NCI-H1930 (cell line): ENCODE measurements at regions not wholly inside any gene's neighbourhood (a gene's known extent, or its start where the extent isn't known, plus 50 kb on each side); places are given as distances from the start of the nearest gene placed in this dataset.

Source experiments
- DNase-seq, 2 experiments: peaks; one replicate each; lab custom pipeline; 2025; lab: John Stamatoyannopoulos, UW

GRCh38 chr11:15698855-15699254 is 584.1 kb downstream of the INSC start:
- no peak for DNase-seq

GRCh38 chr11:15699978-15700377 is 585.3 kb downstream of the INSC start:
- no peak for DNase-seq

- no peak for DNase-seq
These were observed 585.7 kb downstream of the INSC start for GRCh38 chr11:15700456-15700855.

- no peak for DNase-seq
These were observed 589.3 kb downstream of the INSC start for GRCh38 chr11:15704064-15704463.

- no peak for DNase-seq
These were observed 589.8 kb downstream of the INSC start for GRCh38 chr11:15704556-15704955.

- no peak for DNase-seq
These were observed 591.2 kb downstream of the INSC start for GRCh38 chr11:15705891-15706290.

- DNase-seq, result no peak
These were observed 592.5 kb downstream of the INSC start for GRCh38 chr11:15707194-15707593.

- no peak for DNase-seq
These were observed 593.2 kb downstream of the INSC start for GRCh38 chr11:15707971-15708370.

GRCh38 chr11:15710580-15711275 is 596.0 kb downstream of the INSC start:
- DNase-seq, result no peak

- no peak for DNase-seq
These were observed 596.6 kb downstream of the INSC start for GRCh38 chr11:15711311-15711710.

- no peak for DNase-seq
These were observed 600.1 kb downstream of the INSC start for GRCh38 chr11:15714641-15715399.

- DNase-seq, result no peak
These were observed 601.8 kb downstream of the INSC start for GRCh38 chr11:15716550-15716949.

GRCh38 chr11:15720460-15720859 is 605.7 kb downstream of the INSC start:
- DNase-seq, result no peak

GRCh38 chr11:15723966-15724365 is 609.2 kb downstream of the INSC start:
- no peak for DNase-seq

- DNase-seq, result no peak
These were observed 609.9 kb downstream of the INSC start for GRCh38 chr11:15724601-15725000.

GRCh38 chr11:15725246-15725645 is 610.5 kb downstream of the INSC start:
- no peak for DNase-seq

GRCh38 chr11:15726221-15726746 is 611.6 kb downstream of the INSC start:
- DNase-seq, result no peak

GRCh38 chr11:15726893-15727519 is 612.3 kb downstream of the INSC start:
- no peak for DNase-seq

GRCh38 chr11:15727520-15727914 is 612.8 kb downstream of the INSC start:
- DNase-seq, result no peak

- no peak for DNase-seq
These were observed 613.5 kb downstream of the INSC start for GRCh38 chr11:15728207-15728606.

GRCh38 chr11:15730263-15730994 is 615.7 kb downstream of the INSC start:
- no peak for DNase-seq

- DNase-seq, result no peak
These were observed 616.3 kb downstream of the INSC start for GRCh38 chr11:15730995-15731385.
